ENCODE measurements at regions not wholly inside any gene's neighbourhood (a gene's known extent, or its start where the extent isn't known, plus 50 kb on each side); places are given as distances from the start of the nearest gene placed in this dataset.

DNA sequence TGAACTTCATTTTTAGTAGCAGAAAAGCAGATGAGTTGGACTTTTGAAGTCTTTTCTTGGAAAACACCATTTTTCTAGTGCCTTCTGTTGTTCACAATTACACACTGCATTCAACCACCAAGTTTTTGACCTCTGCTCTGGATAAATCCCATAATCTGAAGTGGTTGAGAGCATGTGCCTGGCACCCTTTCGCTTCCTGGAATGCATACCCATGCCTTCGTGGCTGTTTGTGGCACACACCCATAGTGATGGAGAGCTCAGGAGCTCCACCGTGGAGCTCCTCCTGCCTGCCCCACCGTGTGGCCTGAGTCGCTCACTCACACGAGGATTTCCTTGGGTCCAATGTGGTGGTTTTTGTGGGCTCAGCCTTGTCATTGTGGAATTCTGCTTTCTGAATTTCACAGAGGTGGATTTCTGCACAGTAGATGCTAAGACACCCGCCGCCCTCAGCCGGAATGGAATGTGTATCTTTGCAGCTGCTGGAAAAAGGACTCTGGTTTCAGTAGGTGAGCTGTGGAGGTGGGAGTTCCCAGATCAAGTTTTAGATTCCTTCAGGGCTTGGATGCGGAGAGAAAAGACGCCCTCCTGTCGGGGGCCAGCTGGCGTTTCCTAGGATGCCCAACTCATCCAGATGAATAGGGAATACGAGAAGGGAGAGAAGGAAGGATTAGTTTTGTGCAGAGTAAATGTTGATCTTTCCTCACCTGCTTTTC is 500.4 kb downstream of the IRX1 start:
- no peak overlapping the region for H3K4me3 ChIP-seq (ENCODE audit: low read length)
- no peaks in the 10 kb centered on the region for H3K36me3 ChIP-seq (ENCODE audit: control insufficient read depth, insufficient read depth, low read length)
- WGBS (ENCODE audit: insufficient coverage, insufficient read length), result no CpG with 5 or more reads among the region's 14 CpGs
- no peaks in the 10 kb centered on the region for H3K9me3 ChIP-seq (ENCODE audit: control insufficient read depth, insufficient read depth, low read length)
- no peak overlapping the region for H3K27ac ChIP-seq (ENCODE audit: low read length)
- no peaks in the 10 kb centered on the region for H3K27me3 ChIP-seq (ENCODE audit: control insufficient read depth, insufficient read depth, low read length)
- H3K4me1 ChIP-seq (ENCODE audit: control insufficient read depth, insufficient read depth, low read length), result no peaks in the 10 kb centered on the region
- DNase-seq (ENCODE audit: low read depth, low spot score), result no peak

DNA sequence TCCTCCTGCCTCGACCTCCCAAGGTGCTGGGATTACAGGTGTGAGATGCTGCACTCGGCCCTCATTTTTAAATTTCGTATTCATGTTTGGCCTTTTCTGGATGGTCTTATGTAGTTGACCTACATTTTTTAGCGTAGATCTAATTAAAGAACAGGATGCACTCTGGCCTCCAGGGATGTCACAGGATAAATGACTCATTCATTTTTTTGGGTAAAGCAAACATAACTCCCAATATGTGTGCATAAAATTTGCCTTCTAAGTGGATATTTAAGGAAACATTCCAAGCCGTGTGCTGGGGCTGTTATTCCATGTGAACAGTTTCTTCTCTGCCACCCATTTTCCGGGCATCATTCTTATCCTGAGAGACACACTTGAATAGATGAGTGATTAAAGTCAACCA is 501.6 kb downstream of the IRX1 start:
- no peak for DNase-seq (ENCODE audit: low read depth, low spot score)
- Histone ChIP-seq H3K4me3 (ENCODE audit: low read length) (no peak overlapping the region), H3K4me1 (ENCODE audit: control insufficient read depth, insufficient read depth, low read length) (no peaks in the 10 kb centered on the region), H3K27me3 (ENCODE audit: control insufficient read depth, insufficient read depth, low read length) (no peaks in the 10 kb centered on the region), H3K36me3 (ENCODE audit: control insufficient read depth, insufficient read depth, low read length) (no peaks in the 10 kb centered on the region), H3K27ac (ENCODE audit: low read length) (no peak overlapping the region), H3K9me3 (ENCODE audit: control insufficient read depth, insufficient read depth, low read length) (no peaks in the 10 kb centered on the region)
- WGBS (ENCODE audit: insufficient coverage, insufficient read length), result no CpG with 5 or more reads among the region's 6 CpGs

DNA sequence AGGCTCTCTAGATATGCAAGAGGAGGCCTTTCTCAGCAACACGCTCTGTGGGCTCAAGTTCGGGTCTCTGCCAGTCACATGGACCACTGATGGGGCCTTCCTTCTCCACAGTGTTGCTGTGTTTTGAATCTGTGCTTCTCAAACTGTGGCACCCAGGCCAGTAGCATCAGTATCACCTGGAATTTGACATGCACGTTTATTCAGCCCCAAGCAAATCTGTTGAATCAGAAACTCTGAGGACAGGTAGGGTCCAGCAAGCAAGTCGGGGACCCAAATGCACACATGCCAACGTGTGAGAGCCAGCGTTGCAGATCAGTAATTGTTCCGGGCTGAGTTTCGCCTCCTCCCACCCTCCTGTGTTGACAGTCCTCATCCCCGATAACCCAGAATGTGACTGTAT is 502.6 kb downstream of the IRX1 start:
- H3K9me3 ChIP-seq (ENCODE audit: control insufficient read depth, insufficient read depth, low read length), result no peaks in the 10 kb centered on the region
- no peak for DNase-seq (ENCODE audit: low read depth, low spot score)
- WGBS (ENCODE audit: insufficient coverage, insufficient read length), result no CpG with 5 or more reads among the region's 9 CpGs
- no peak overlapping the region for H3K27ac ChIP-seq (ENCODE audit: low read length)
- H3K4me1 ChIP-seq (ENCODE audit: control insufficient read depth, insufficient read depth, low read length), result no peaks in the 10 kb centered on the region
- H3K4me3 ChIP-seq (ENCODE audit: low read length), result no peak overlapping the region
- H3K36me3 ChIP-seq (ENCODE audit: control insufficient read depth, insufficient read depth, low read length), result no peaks in the 10 kb centered on the region
- no peaks in the 10 kb centered on the region for H3K27me3 ChIP-seq (ENCODE audit: control insufficient read depth, insufficient read depth, low read length)

DNA sequence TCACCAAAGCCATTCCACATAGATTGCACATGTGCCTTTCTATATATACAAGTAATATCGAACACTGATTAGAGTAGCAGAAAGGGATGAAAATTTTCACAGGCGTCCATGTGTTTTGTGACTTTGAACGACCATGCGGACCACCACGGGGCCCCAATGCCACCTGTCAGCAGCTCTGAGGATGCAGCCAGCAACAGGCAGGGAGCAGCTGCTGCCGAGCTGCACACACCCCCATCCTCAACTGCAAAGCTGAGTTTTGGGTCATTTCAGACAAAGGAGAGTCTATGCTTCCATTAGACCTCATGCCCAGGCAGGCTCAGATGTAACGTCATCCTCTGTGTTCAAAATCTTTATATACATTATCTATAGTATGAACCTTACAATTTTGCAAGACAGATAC is 503.8 kb downstream of the IRX1 start:
- WGBS (ENCODE audit: insufficient coverage, insufficient read length), result no CpG with 5 or more reads among the region's 7 CpGs
- no peaks in the 10 kb centered on the region for H3K9me3 ChIP-seq (ENCODE audit: control insufficient read depth, insufficient read depth, low read length)
- no peak overlapping the region for H3K4me3 ChIP-seq (ENCODE audit: low read length)
- no peak for DNase-seq (ENCODE audit: low read depth, low spot score)
- H3K27ac ChIP-seq (ENCODE audit: low read length), result no peak overlapping the region
- no peaks in the 10 kb centered on the region for H3K4me1 ChIP-seq (ENCODE audit: control insufficient read depth, insufficient read depth, low read length)
- no peaks in the 10 kb centered on the region for H3K36me3 ChIP-seq (ENCODE audit: control insufficient read depth, insufficient read depth, low read length)
- H3K27me3 ChIP-seq (ENCODE audit: control insufficient read depth, insufficient read depth, low read length), result no peaks in the 10 kb centered on the region

DNA sequence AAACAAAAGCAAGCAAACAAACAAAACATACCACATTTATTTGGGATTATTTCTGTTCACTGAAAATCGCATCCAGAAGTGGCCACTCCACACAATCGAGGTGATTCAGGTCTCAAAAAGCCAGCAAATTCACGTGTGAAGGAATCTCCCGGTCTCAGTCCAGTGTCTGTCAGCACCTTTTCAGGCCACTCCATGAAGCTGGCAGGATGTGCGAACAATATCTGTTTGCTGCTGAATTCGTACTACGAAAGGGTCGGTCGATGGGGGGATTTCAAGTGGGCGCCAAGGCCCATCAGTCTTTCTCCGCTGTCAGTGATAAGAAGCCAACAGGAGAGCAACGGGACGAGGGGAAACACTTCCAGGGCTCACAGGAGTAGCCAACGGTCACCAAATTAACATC is 505.1 kb downstream of the IRX1 start:
- no peak for DNase-seq (ENCODE audit: low read depth, low spot score)
- Histone ChIP-seq H3K36me3 (ENCODE audit: control insufficient read depth, insufficient read depth, low read length) (no peaks in the 10 kb centered on the region), H3K4me1 (ENCODE audit: control insufficient read depth, insufficient read depth, low read length) (no peaks in the 10 kb centered on the region), H3K27ac (ENCODE audit: low read length) (no peak overlapping the region), H3K27me3 (ENCODE audit: control insufficient read depth, insufficient read depth, low read length) (no peaks in the 10 kb centered on the region), H3K9me3 (ENCODE audit: control insufficient read depth, insufficient read depth, low read length) (no peaks in the 10 kb centered on the region), H3K4me3 (ENCODE audit: low read length) (no peak overlapping the region)
- no CpG with 5 or more reads among the region's 14 CpGs for WGBS (ENCODE audit: insufficient coverage, insufficient read length)

DNA sequence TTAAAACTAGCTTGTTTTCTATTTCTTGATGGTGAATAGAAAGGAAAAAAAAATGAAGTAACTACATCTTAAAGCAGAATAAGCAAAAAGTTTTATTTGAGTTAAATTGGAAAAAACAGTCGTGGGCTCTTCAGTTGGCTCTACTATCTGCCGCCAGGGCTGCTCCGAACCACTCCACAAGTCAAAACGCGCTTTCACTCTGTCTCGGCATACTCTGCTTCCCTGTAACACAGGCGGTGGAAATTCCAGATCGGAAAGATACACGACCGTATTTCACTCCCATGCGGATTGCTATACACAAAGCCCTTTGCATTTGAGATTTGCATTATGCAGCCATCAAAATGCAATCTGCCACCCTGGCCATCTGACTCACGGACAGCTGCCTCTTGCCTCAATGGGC is 505.6 kb downstream of the IRX1 start:
- Histone ChIP-seq H3K9me3 (ENCODE audit: control insufficient read depth, insufficient read depth, low read length) (no peaks in the 10 kb centered on the region), H3K36me3 (ENCODE audit: control insufficient read depth, insufficient read depth, low read length) (no peaks in the 10 kb centered on the region), H3K4me1 (ENCODE audit: control insufficient read depth, insufficient read depth, low read length) (no peaks in the 10 kb centered on the region), H3K27me3 (ENCODE audit: control insufficient read depth, insufficient read depth, low read length) (no peaks in the 10 kb centered on the region), H3K27ac (ENCODE audit: low read length) (no peak overlapping the region), H3K4me3 (ENCODE audit: low read length) (no peak overlapping the region)
- DNase-seq (ENCODE audit: low read depth, low spot score), result no peak
- no CpG with 5 or more reads among the region's 12 CpGs for WGBS (ENCODE audit: insufficient coverage, insufficient read length)

DNA sequence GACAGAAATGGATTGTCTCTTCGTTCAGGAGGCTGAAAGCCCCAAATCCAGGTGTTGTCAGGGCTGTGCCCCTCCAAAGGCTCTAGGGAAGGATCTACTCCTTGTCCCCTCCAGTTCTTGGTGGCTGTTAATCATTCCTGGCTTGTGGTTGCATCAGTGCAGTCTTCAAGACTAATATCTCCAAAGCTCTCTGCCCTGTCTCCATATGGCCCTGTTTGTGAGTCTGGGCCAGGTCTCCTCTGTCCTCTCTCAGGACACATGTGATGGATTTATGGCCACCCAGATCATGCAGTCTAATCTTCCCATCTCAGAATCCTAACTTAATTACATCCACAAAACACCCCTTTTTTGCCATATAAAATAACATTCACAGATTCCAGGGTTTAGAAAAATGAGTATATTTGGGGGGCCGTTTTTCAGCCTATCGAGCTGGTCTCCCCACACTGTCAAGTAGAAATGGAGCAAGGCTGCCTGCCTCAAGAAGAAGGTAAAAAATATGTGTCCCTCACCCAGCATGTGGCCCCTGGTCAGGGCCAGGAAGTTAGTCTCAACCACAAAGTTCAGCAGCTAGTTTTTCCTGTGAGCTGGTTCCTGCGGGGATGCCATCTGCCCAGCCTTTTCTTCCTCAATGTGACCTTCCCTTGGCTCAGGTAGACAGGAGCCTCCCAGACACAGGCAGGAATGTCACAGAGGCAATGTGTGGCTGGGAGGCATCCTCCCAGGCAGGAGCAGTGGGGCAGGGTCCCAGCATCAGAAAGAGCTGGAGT is 509.4 kb downstream of the IRX1 start:
- no peaks in the 10 kb centered on the region for H3K27me3 ChIP-seq (ENCODE audit: control insufficient read depth, insufficient read depth, low read length)
- H3K4me1 ChIP-seq (ENCODE audit: control insufficient read depth, insufficient read depth, low read length), result no peaks in the 10 kb centered on the region
- H3K36me3 ChIP-seq (ENCODE audit: control insufficient read depth, insufficient read depth, low read length), result no peaks in the 10 kb centered on the region
- no peak for DNase-seq (ENCODE audit: low read depth, low spot score)
- no peaks in the 10 kb centered on the region for H3K9me3 ChIP-seq (ENCODE audit: control insufficient read depth, insufficient read depth, low read length)
- no peak overlapping the region for H3K27ac ChIP-seq (ENCODE audit: low read length)
- H3K4me3 ChIP-seq (ENCODE audit: low read length), result no peak overlapping the region
- WGBS (ENCODE audit: insufficient coverage, insufficient read length), result no CpG with 5 or more reads among the region's 4 CpGs

DNA sequence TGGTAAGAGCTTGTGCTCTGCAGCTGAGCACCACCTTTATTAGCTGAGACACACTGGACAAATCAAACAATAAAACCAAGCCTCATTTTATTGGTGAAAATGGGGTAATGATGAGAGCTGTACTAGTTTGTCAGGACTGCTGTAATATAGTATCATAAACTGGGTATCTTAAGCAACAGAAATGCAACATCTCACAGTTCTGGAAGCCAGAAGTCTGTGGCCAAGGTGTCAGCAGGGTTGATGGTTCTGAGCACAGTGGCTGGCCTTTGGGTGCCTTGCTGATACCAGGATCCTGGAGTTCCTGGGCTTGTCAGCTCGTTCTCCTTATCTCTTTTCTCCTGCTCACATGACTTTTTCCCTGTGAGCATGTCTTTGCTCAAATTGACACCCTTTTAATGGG is 513.1 kb downstream of the IRX1 start:
- Histone ChIP-seq H3K27ac (ENCODE audit: low read length) (no peak overlapping the region), H3K4me1 (ENCODE audit: control insufficient read depth, insufficient read depth, low read length) (no peaks in the 10 kb centered on the region; the same call in 1 of the 2 replicates), H3K36me3 (ENCODE audit: control insufficient read depth, insufficient read depth, low read length) (no peaks in the 10 kb centered on the region), H3K4me3 (ENCODE audit: low read length) (no peak overlapping the region), H3K9me3 (ENCODE audit: control insufficient read depth, insufficient read depth, low read length) (no peaks in the 10 kb centered on the region), H3K27me3 (ENCODE audit: control insufficient read depth, insufficient read depth, low read length) (no peaks in the 10 kb centered on the region)
- no CpG with 5 or more reads among the region's 1 CpG for WGBS (ENCODE audit: insufficient coverage, insufficient read length)
- DNase-seq (ENCODE audit: low read depth, low spot score), result no peak

DNA sequence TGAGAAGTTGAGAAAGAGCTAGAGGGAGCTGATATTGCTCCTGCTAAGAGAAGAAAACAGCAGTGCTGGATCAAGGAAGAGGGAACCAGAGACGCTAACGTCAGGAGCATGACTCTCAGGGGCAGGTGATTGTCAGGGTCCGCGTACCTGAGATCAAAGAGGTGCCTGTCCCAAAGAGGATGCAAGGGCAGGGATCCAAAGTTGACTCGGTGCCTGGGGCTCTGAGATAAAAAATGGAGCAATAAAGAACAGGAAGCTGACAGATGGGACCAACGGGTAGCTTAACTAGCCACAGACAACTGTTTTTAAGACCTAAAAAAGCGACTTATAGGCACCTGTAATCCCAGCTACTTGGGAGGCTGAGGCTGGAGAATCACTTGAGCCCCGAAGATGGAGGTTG is 517.8 kb downstream of the IRX1 start:
- no peaks in the 10 kb centered on the region for H3K27me3 ChIP-seq (ENCODE audit: control insufficient read depth, insufficient read depth, low read length)
- H3K36me3 ChIP-seq (ENCODE audit: control insufficient read depth, insufficient read depth, low read length), result no peaks in the 10 kb centered on the region
- no peak overlapping the region for H3K27ac ChIP-seq (ENCODE audit: low read length)
- no peaks in the 10 kb centered on the region for H3K9me3 ChIP-seq (ENCODE audit: control insufficient read depth, insufficient read depth, low read length)
- no peaks in the 10 kb centered on the region; the same call in 1 of the 2 replicates for H3K4me1 ChIP-seq (ENCODE audit: control insufficient read depth, insufficient read depth, low read length)
- no peak for DNase-seq (ENCODE audit: low read depth, low spot score)
- no CpG with 5 or more reads among the region's 8 CpGs for WGBS (ENCODE audit: insufficient coverage, insufficient read length)
- no peak overlapping the region for H3K4me3 ChIP-seq (ENCODE audit: low read length)

DNA sequence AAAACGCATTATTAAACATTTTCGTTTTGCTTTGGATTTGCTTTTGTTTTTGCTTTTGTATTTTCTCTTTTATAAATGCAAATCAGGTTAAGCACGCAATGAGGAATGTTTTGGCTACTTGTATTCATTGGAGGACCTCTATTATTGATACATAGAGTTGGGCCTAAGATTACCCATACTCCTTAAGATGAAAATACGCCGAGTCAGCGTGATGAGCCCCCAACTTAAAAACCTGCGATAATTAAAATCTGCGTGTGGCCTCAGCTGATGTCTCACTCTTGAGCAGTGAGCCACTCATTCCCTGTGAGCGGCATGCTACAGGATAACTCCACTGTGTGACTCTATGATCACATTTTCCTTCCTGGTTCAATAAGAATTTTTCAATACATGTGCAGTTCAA is 518.3 kb downstream of the IRX1 start:
- Histone ChIP-seq H3K27ac (ENCODE audit: low read length) (no peak overlapping the region), H3K4me1 (ENCODE audit: control insufficient read depth, insufficient read depth, low read length) (no peaks in the 10 kb centered on the region; the same call in 1 of the 2 replicates), H3K9me3 (ENCODE audit: control insufficient read depth, insufficient read depth, low read length) (no peaks in the 10 kb centered on the region), H3K27me3 (ENCODE audit: control insufficient read depth, insufficient read depth, low read length) (no peaks in the 10 kb centered on the region), H3K36me3 (ENCODE audit: control insufficient read depth, insufficient read depth, low read length) (no peaks in the 10 kb centered on the region), H3K4me3 (ENCODE audit: low read length) (no peak overlapping the region)
- no CpG with 5 or more reads among the region's 9 CpGs for WGBS (ENCODE audit: insufficient coverage, insufficient read length)
- DNase-seq (ENCODE audit: low read depth, low spot score), result no peak

DNA sequence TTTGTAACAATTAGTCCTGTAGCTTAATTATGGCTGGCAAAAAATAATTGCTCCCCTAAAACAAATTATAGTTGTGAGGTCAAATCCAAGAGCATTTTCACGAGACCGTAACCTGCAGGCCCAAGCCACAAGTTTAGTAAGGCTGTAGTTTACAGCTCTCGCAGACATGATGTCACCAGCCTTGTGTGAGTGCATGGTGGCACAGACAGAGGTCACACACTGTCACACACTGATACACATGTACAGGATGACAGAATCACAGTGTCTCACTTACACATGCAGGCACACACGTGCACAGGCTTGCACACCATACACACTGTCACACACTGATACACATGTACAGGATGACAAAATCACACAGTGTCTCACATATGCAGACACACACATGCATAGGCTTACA is 518.8 kb downstream of the IRX1 start:
- WGBS (ENCODE audit: insufficient coverage, insufficient read length), result no CpG with 5 or more reads among the region's 4 CpGs
- H3K4me1 ChIP-seq (ENCODE audit: control insufficient read depth, insufficient read depth, low read length), result no peaks in the 10 kb centered on the region; the same call in 1 of the 2 replicates
- H3K27ac ChIP-seq (ENCODE audit: low read length), result no peak overlapping the region
- no peaks in the 10 kb centered on the region for H3K9me3 ChIP-seq (ENCODE audit: control insufficient read depth, insufficient read depth, low read length)
- H3K4me3 ChIP-seq (ENCODE audit: low read length), result no peak overlapping the region
- H3K36me3 ChIP-seq (ENCODE audit: control insufficient read depth, insufficient read depth, low read length), result no peaks in the 10 kb centered on the region
- no peaks in the 10 kb centered on the region for H3K27me3 ChIP-seq (ENCODE audit: control insufficient read depth, insufficient read depth, low read length)
- no peak for DNase-seq (ENCODE audit: low read depth, low spot score)

Measured in iPS DF 6.9 (cell line).